BE2C (cell line): ENCODE measurements at regions not wholly inside any gene's neighbourhood (a gene's known extent, or its start where the extent isn't known, plus 50 kb on each side); places are given as distances from the start of the nearest gene placed in this dataset.
"Not testable (repeated sequence)": the region's sequence is repeated elsewhere in the genome, so short reads cannot be mapped to it uniquely, and the experiment has no call there.

ENCODE experiments used
- DNase-seq: peaks from one replicate; pipeline ENCODE4 v3.0.0-alpha.2; 2020
- H3K27me3 ChIP-seq: fragments of 250-450 bp; sonication (Bioruptor Pico); 2 replicates; pipeline ENCODE4 v1.5.1; 2020; ENCODE audit warnings: mild to moderate bottlenecking
- H3K36me3 ChIP-seq: fragments of 250-450 bp; sonication (Bioruptor Pico); 2 replicates; pipeline ENCODE4 v1.5.1; 2020; ENCODE audit warnings: mild to moderate bottlenecking
- H3K4me1 ChIP-seq: fragments of 250-450 bp; sonication (Bioruptor Pico); 2 replicates; pipeline ENCODE4 v1.5.1; 2020
- H3K4me3 ChIP-seq: 2 replicates; pipeline ENCODE4 v1.5.1; 2011; ENCODE audit warnings: low read depth, low read length
- H3K9me3 ChIP-seq: fragments of 250-450 bp; sonication (Bioruptor Pico); 2 replicates; pipeline ENCODE4 v1.5.1; 2020
- CTCF ChIP-seq: IDR thresholded peaks from 2 replicates; pipeline ENCODE4 v1.5.1; 2012; ENCODE audit warnings: mild to moderate bottlenecking, low read depth, low read length

- Histone ChIP-seq H3K4me3 (no peak overlapping the region), H3K9me3 (no peaks in the 10 kb centered on the region), H3K4me1 (no peaks in the 10 kb centered on the region), H3K27me3 (no peaks in the 10 kb centered on the region), H3K36me3 (no peaks in the 10 kb centered on the region)
- no peak for TF ChIP-seq CTCF
- DNase-seq, result no peak
Measured at GRCh38 chr9:104319198-104319597, 184.9 kb upstream of the OR13F1 start.

- TF ChIP-seq CTCF, result no peak
- H3K4me1 ChIP-seq, result no peaks in the 10 kb centered on the region
- no peak for DNase-seq
- no peaks in the 10 kb centered on the region for H3K9me3 ChIP-seq
- H3K4me3 ChIP-seq, result no peak overlapping the region
- no peaks in the 10 kb centered on the region for H3K36me3 ChIP-seq
- no peaks in the 10 kb centered on the region for H3K27me3 ChIP-seq
Measured at GRCh38 chr9:104319685-104320084, 184.4 kb upstream of the OR13F1 start.

GRCh38 chr9:104322596-104322995 is 181.5 kb upstream of the OR13F1 start:
- no peak overlapping the region for H3K4me3 ChIP-seq
- H3K9me3 ChIP-seq, result no peaks in the 10 kb centered on the region
- H3K27me3 ChIP-seq, result no peaks in the 10 kb centered on the region
- no peaks in the 10 kb centered on the region for H3K36me3 ChIP-seq
- no peak for DNase-seq
- H3K4me1 ChIP-seq, result no peaks in the 10 kb centered on the region
- no peak for TF ChIP-seq CTCF

GRCh38 chr9:104323967-104324694 is 179.9 kb upstream of the OR13F1 start:
- not testable (repeated sequence) for DNase-seq, H3K36me3 ChIP-seq, H3K4me3 ChIP-seq, H3K9me3 ChIP-seq, H3K4me1 ChIP-seq, H3K27me3 ChIP-seq

- TF ChIP-seq CTCF, result no peak
- H3K4me1 ChIP-seq, result no peaks in the 10 kb centered on the region
- H3K27me3 ChIP-seq, result no peaks in the 10 kb centered on the region
Measured at GRCh38 chr9:104326912-104327311, 177.2 kb upstream of the OR13F1 start.

GRCh38 chr9:104329245-104329644 is 174.8 kb upstream of the OR13F1 start:
- no peaks in the 10 kb centered on the region for H3K36me3 ChIP-seq
- TF ChIP-seq CTCF, result no peak
- DNase-seq, result no peak
- H3K27me3 ChIP-seq, result no peaks in the 10 kb centered on the region
- H3K9me3 ChIP-seq, result no peaks in the 10 kb centered on the region
- H3K4me3 ChIP-seq, result no peak overlapping the region
- no peaks in the 10 kb centered on the region for H3K4me1 ChIP-seq

More at GRCh38 chr9:104326912-104327311, 177.2 kb upstream of the OR13F1 start:
- H3K9me3 ChIP-seq, result no peaks in the 10 kb centered on the region
- no peak overlapping the region for H3K4me3 ChIP-seq
- no peaks in the 10 kb centered on the region for H3K36me3 ChIP-seq
- no peak for DNase-seq
